ENCODE measurements at regions not wholly inside any gene's neighbourhood (a gene's known extent, or its start where the extent isn't known, plus 50 kb on each side); places are given as distances from the start of the nearest gene placed in this dataset.

DNA sequence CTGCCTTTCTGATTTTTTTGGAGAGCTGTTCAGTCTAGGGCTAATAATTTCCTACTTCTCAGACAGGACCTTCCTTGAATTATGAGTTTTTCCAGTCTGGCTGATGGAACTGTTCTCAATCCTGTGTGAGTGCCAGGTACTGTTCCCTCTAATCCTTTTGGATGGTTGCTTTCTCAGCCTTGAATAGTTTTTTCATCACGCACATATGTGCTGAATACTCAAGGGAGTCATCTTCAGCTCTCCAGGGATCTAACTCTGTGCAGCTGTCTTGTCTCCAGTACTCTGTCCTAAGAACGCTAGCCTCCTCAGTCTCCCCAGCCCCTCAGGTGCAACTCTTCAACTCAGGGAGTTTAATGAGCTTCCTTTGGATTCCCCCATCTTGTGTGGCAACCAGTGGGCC is 93.2 kb downstream of the GASK1B start:
- TF ChIP-seq, protein P1, sequence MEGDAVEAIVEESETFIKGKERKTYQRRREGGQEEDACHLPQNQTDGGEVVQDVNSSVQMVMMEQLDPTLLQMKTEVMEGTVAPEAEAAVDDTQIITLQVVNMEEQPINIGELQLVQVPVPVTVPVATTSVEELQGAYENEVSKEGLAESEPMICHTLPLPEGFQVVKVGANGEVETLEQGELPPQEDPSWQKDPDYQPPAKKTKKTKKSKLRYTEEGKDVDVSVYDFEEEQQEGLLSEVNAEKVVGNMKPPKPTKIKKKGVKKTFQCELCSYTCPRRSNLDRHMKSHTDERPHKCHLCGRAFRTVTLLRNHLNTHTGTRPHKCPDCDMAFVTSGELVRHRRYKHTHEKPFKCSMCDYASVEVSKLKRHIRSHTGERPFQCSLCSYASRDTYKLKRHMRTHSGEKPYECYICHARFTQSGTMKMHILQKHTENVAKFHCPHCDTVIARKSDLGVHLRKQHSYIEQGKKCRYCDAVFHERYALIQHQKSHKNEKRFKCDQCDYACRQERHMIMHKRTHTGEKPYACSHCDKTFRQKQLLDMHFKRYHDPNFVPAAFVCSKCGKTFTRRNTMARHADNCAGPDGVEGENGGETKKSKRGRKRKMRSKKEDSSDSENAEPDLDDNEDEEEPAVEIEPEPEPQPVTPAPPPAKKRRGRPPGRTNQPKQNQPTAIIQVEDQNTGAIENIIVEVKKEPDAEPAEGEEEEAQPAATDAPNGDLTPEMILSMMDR (IDR thresholded peaks at IDR 0.05), result no peak
- TF ChIP-seq EP300 (IDR thresholded peaks at IDR 0.05), result no peak

All from upper lobe of left lung (tissue), 4 donors.